ENCODE measurements at regions not wholly inside any gene's neighbourhood (a gene's known extent, or its start where the extent isn't known, plus 50 kb on each side); places are given as distances from the start of the nearest gene placed in this dataset.

DNA sequence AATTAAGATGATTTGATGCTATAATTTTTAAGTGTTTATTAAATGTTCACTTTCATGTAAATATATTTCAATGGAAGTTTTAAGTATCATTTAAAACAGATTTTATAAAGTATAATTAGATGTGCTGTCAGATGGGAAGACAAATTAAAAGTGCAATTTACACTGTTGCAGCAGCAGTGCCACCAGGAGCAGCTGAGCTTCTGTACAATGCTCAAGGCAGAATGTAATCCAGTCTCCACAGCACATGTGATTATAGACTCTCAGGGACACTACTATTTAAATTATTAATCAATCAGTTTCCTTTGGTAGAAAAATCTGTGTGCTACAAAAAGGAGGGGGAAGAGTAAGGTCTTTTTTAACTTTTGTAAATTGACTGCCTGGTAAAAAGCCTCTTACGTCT is 285.7 kb upstream of the USP15 start:
- no peak for TF ChIP-seq TAF1 (IDR thresholded peaks at IDR 0.05; ENCODE audit: low read depth, low read length)
- TF ChIP-seq POLR2AphosphoS5 (IDR thresholded peaks at IDR 0.05; ENCODE audit: low read depth, low read length): no peak
- no peak for TF ChIP-seq POLR2A (IDR thresholded peaks at IDR 0.05; ENCODE audit: low read depth, low read length)
- TF ChIP-seq SPI1 (IDR thresholded peaks at IDR 0.05; ENCODE audit: low read depth, low read length): no peak
